ENCODE measurements at regions not wholly inside any gene's neighbourhood (a gene's known extent, or its start where the extent isn't known, plus 50 kb on each side); places are given as distances from the start of the nearest gene placed in this dataset.

DNA sequence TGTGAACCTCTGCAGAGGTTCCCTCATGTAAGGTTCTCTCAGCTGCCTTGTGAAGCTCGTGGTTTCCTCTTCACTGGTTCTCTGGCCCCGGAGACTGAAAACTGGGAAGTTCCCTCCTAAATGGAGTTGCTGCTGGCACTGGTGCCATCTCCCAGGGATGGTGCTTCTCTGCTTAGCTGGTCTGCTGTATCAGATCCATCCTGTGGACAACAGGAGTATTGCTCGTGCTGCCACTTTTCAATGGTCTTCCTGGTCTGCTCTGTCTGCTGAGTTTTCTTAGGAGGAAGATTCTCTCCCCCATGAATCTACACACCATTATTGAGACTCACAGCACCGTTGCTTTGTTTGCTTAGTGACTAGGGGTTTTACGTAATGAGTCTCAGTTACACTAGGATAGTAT, 247.8 kb downstream of the OTUD1 start:
- Histone ChIP-seq H4K20me1 (ENCODE audit: insufficient read depth, low read depth, low read length) (no peaks in the 10 kb centered on the region), H3K4me2 (ENCODE audit: low read depth, low read length, poor library complexity, severe bottlenecking) (no peak overlapping the region), H3K9ac (ENCODE audit: low read length) (no peak overlapping the region), H3K27ac (ENCODE audit: low read length) (no peak overlapping the region), H3K4me3 (ENCODE audit: low read length) (no peak overlapping the region), H3K79me2 (ENCODE audit: low read length) (no peaks in the 10 kb centered on the region), H3K27me3 (ENCODE audit: low read length) (no peaks in the 10 kb centered on the region; the same call in 1 of the 2 replicates), H3K9me2 (replicated peaks; ENCODE audit: insufficient read depth, low read length) (no peaks in the 10 kb centered on the region; the same call in 1 of the 2 replicates), H3K4me1 (ENCODE audit: low read length) (no peaks in the 10 kb centered on the region), H2AFZ (ENCODE audit: low read length) (no peak overlapping the region), H3K9me3 (ENCODE audit: low read length) (no peaks in the 10 kb centered on the region), H3K36me3 (ENCODE audit: insufficient read depth, low read length) (no peaks in the 10 kb centered on the region)
- DNase-seq, result no peak

DNA sequence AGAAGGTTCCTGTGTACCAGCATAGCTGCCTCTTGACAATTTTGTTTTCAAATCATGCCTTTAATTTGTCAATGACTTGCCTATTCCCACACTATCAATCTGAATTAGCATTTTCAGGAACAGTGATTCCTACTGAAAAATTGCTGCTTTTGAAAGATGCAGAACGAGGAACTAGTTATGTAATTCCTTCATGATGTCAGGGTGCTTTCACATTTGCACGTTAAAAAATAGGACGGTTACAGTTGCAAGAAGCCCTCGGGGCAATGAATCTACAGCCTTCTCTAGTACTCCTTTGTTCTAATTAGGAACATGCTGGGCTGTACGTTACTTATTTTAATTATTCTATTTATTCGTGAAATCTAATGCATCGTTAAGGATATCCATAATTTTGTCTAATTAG, 253.9 kb downstream of the OTUD1 start:
- Histone ChIP-seq H3K27ac (ENCODE audit: low read length) (no peak overlapping the region), H3K27me3 (ENCODE audit: low read length) (no peaks in the 10 kb centered on the region), H4K20me1 (ENCODE audit: insufficient read depth, low read depth, low read length) (no peaks in the 10 kb centered on the region), H2AFZ (ENCODE audit: low read length) (no peak overlapping the region), H3K4me1 (ENCODE audit: low read length) (no peaks in the 10 kb centered on the region), H3K4me2 (ENCODE audit: low read depth, low read length, poor library complexity, severe bottlenecking) (no peak overlapping the region), H3K4me3 (ENCODE audit: low read length) (no peak overlapping the region), H3K9ac (ENCODE audit: low read length) (no peak overlapping the region), H3K9me2 (replicated peaks; ENCODE audit: insufficient read depth, low read length) (no peaks in the 10 kb centered on the region), H3K9me3 (ENCODE audit: low read length) (peaks cover 9% of the 10 kb centered on the region; the same call in 1 of the 2 replicates), H3K79me2 (ENCODE audit: low read length) (no peaks in the 10 kb centered on the region), H3K36me3 (ENCODE audit: insufficient read depth, low read length) (no peaks in the 10 kb centered on the region)
- DNase-seq, result no peak

DNA sequence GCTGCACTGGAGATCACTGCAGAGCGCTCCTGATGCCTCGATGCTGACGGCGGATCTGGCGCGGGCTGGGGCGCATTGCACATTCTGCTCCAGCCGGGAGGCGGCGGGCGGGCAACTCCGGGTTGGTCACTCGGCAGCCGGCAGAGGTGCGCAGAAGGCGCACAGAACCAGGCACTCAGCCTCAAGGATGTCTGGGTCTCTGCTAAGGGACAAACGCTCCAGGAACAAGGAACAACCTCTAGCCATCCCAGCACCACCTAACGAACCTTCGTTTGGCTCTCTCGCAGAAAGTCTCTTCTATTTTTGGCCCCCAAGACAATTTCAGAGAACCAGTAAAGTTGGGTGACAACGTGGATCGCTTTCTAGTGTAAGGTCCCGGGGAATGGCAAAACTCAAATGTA, 254.6 kb downstream of the OTUD1 start:
- Histone ChIP-seq H3K9me3 (ENCODE audit: low read length) (peaks cover 13% of the 10 kb centered on the region), H3K27ac (ENCODE audit: low read length) (no peak overlapping the region), H3K4me3 (ENCODE audit: low read length) (no peak overlapping the region), H2AFZ (ENCODE audit: low read length) (no peak overlapping the region), H3K27me3 (ENCODE audit: low read length) (no peaks in the 10 kb centered on the region), H3K9me2 (replicated peaks; ENCODE audit: insufficient read depth, low read length) (no peaks in the 10 kb centered on the region), H3K9ac (ENCODE audit: low read length) (no peak overlapping the region), H3K4me1 (ENCODE audit: low read length) (no peaks in the 10 kb centered on the region), H3K79me2 (ENCODE audit: low read length) (no peaks in the 10 kb centered on the region), H3K4me2 (ENCODE audit: low read depth, low read length, poor library complexity, severe bottlenecking) (no peak overlapping the region), H4K20me1 (ENCODE audit: insufficient read depth, low read depth, low read length) (no peaks in the 10 kb centered on the region), H3K36me3 (ENCODE audit: insufficient read depth, low read length) (no peaks in the 10 kb centered on the region)
- no peak for DNase-seq

DNA sequence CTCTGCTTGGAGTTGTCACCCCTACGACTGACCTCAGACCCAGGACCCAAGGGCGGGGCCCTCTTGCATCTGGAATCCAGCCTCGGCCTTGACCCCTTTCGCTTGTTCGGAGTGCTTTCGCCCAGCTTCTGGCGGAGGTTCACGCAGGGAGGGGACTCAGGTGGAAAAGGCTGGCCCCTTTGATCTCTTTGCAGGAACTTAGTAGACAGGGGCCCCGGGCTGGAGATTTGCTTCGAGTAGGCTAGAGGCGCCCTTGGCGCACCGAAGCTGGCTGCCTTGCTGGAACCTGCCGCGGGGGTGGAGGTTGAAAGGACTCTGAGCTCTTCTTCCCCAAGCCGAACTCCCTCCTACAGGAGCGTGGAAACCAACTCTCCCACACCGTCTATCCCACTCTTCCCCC, 255.1 kb downstream of the OTUD1 start:
- DNase-seq, result no peak
- Histone ChIP-seq H3K79me2 (ENCODE audit: low read length) (no peaks in the 10 kb centered on the region), H3K27ac (ENCODE audit: low read length) (no peak overlapping the region)

DNA sequence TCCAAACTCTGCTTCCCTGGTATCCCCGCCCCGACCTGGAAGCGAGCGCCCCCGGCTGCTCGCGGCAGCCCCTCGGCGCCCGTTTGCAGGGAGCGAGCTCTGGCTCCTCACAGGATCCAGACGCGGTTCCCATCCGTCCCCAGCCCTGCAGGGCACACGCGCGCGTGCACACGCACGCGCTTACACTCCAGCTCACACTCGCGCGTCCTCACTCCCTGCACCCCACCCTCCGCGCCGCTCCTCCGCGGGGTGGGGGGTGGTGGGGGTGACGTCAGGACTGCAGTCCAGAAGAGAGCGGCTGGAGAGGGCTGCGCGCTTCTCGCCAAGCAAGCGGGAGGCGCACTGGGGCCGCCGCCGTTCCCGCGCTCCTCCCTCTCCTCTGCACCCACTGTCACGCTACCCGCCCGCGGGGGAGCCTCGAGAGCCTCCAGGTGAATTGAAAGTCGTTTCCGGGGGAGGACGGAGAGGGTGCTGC, 255.6 kb downstream of the OTUD1 start:
- H3K9me3 ChIP-seq (ENCODE audit: low read length), result peaks cover 13% of the 10 kb centered on the region
- H3K9me2 ChIP-seq (replicated peaks; ENCODE audit: insufficient read depth, low read length), result no peaks in the 10 kb centered on the region
- no peaks in the 10 kb centered on the region for H3K27me3 ChIP-seq (ENCODE audit: low read length)
- no peak overlapping the region for H3K9ac ChIP-seq (ENCODE audit: low read length)
- no peaks in the 10 kb centered on the region for H4K20me1 ChIP-seq (ENCODE audit: insufficient read depth, low read depth, low read length)
- no peak overlapping the region for H2AFZ ChIP-seq (ENCODE audit: low read length)
- H3K79me2 ChIP-seq (ENCODE audit: low read length), result no peaks in the 10 kb centered on the region
- H3K36me3 ChIP-seq (ENCODE audit: insufficient read depth, low read length), result no peaks in the 10 kb centered on the region
- DNase-seq, result no peak
- H3K4me1 ChIP-seq (ENCODE audit: low read length), result no peaks in the 10 kb centered on the region
- H3K27ac ChIP-seq (ENCODE audit: low read length), result no peak overlapping the region
- H3K4me2 ChIP-seq (ENCODE audit: low read depth, low read length, poor library complexity, severe bottlenecking), result no peak overlapping the region
- no peak overlapping the region for H3K4me3 ChIP-seq (ENCODE audit: low read length)

More for the DNA sequence above, 255.1 kb downstream of the OTUD1 start:
- Histone ChIP-seq H3K4me1 (ENCODE audit: low read length) (no peaks in the 10 kb centered on the region), H3K27me3 (ENCODE audit: low read length) (no peaks in the 10 kb centered on the region), H3K9ac (ENCODE audit: low read length) (no peak overlapping the region), H4K20me1 (ENCODE audit: insufficient read depth, low read depth, low read length) (no peaks in the 10 kb centered on the region), H3K4me2 (ENCODE audit: low read depth, low read length, poor library complexity, severe bottlenecking) (no peak overlapping the region), H3K36me3 (ENCODE audit: insufficient read depth, low read length) (no peaks in the 10 kb centered on the region), H3K9me3 (ENCODE audit: low read length) (peaks cover 13% of the 10 kb centered on the region), H3K4me3 (ENCODE audit: low read length) (no peak overlapping the region), H2AFZ (ENCODE audit: low read length) (no peak overlapping the region), H3K9me2 (replicated peaks; ENCODE audit: insufficient read depth, low read length) (no peaks in the 10 kb centered on the region)

DNA sequence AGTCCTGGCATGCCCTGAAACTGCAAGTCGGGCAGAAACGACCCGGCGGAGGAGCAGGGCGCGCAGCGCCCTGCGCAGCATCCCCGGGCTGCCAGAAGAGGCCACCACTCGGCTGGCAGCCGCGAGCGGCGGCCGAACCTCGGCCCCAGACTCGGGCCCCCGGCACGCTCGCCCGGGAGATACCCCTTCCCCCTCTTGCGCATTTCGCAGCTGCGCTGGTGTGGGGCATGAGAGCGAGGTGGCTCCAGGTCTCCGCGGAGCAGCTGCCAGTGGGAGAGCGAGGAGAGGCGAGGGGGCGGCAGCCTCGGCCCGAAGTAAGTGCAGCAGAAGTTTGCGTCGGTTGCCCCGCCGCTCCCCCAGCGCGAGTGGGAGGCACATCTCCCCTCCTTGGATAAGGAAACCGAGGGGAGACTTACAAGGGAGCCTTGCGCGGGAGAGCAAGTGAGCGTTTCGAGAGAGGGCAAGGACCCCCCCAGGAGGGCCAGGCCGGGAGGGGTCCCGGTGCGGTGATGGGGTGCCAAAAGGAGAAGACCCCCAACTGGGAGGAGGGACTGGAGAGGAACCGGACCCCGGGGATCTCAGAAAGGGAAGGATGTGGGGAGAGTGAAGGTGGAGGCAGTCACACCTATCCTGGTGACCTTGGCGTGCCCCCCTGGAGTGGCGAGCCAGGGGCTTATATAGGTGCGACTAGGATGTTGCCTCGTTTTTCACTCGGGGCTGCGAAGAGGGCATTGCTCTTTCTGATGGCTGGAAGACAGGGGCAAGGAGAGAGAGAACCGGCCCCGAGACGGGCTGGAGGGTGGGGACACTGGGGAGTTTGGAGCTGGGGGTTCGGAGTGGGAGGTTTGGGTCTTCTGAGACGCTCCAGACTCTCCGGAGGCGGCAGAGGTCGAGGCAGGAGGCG, 256.3 kb downstream of the OTUD1 start:
- Histone ChIP-seq H3K9me2 (replicated peaks; ENCODE audit: insufficient read depth, low read length) (no peaks in the 10 kb centered on the region), H3K4me1 (ENCODE audit: low read length) (no peaks in the 10 kb centered on the region), H3K27me3 (ENCODE audit: low read length) (no peaks in the 10 kb centered on the region), H3K9me3 (ENCODE audit: low read length) (peaks cover 13% of the 10 kb centered on the region), H3K36me3 (ENCODE audit: insufficient read depth, low read length) (no peaks in the 10 kb centered on the region), H4K20me1 (ENCODE audit: insufficient read depth, low read depth, low read length) (no peaks in the 10 kb centered on the region), H3K4me3 (ENCODE audit: low read length) (no peak overlapping the region), H3K27ac (ENCODE audit: low read length) (no peak overlapping the region), H3K9ac (ENCODE audit: low read length) (no peak overlapping the region), H3K79me2 (ENCODE audit: low read length) (no peaks in the 10 kb centered on the region), H2AFZ (ENCODE audit: low read length) (no peak overlapping the region), H3K4me2 (ENCODE audit: low read depth, low read length, poor library complexity, severe bottlenecking) (no peak overlapping the region)
- no peak for DNase-seq

DNA sequence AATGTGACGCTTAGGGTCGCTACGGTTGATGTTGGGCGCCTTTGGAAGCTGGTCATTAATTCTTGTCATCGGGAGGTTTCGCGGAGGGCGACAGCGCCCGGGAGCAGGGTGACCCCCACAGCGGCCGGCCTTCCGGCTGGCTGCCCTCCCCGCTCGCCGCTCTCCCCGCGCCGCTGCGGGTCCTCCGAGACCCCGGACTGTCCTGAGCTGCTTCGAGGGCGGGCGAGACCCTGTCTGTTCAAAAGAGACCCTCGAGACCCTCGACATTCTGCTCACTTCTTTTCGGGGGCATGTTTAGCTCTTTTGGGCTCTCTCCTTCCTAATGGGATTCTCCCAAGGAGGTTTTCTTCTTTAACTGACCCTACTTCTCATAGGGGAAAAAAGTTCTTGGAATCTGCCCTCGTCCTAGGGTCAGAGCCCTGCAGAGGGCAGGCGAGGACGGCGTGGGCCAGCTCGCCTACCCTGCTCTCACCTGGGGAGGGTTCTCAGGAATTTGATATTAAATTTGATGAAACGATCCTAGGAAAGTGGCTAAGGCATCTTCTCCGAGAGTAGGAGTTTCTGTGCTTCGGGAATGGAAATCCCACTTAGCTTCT, 257.0 kb downstream of the OTUD1 start:
- H3K79me2 ChIP-seq (ENCODE audit: low read length), result no peaks in the 10 kb centered on the region
- no peaks in the 10 kb centered on the region for H4K20me1 ChIP-seq (ENCODE audit: insufficient read depth, low read depth, low read length)
- H3K4me3 ChIP-seq (ENCODE audit: low read length), result no peak overlapping the region
- H3K9me2 ChIP-seq (replicated peaks; ENCODE audit: insufficient read depth, low read length), result no peaks in the 10 kb centered on the region
- H2AFZ ChIP-seq (ENCODE audit: low read length), result no peak overlapping the region
- H3K27ac ChIP-seq (ENCODE audit: low read length), result no peak overlapping the region
- H3K9ac ChIP-seq (ENCODE audit: low read length), result no peak overlapping the region
- no peaks in the 10 kb centered on the region for H3K27me3 ChIP-seq (ENCODE audit: low read length)
- H3K9me3 ChIP-seq (ENCODE audit: low read length), result peaks cover 13% of the 10 kb centered on the region
- H3K36me3 ChIP-seq (ENCODE audit: insufficient read depth, low read length), result no peaks in the 10 kb centered on the region
- H3K4me2 ChIP-seq (ENCODE audit: low read depth, low read length, poor library complexity, severe bottlenecking), result no peak overlapping the region
- no peaks in the 10 kb centered on the region for H3K4me1 ChIP-seq (ENCODE audit: low read length)
- no peak for DNase-seq

DNA sequence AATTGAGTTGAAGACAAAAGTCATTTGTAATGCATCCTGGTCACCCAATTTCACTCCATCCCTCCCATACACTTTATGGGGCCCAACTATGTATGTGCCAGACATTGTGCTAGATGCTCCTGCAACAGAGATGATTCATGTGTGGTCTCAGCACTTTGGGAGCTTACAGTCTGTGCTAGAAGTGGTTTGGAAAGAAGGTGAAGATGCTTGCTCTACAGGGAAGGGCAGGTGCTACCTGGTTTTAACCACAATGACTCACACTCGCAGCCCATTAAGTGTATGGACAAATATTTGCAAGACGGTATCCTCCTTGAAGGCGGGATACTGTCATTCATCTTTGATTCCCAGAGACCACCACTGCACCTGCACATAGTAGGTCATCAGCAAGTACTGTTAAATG, 257.6 kb downstream of the OTUD1 start:
- DNase-seq, result no peak
- Histone ChIP-seq H3K4me3 (ENCODE audit: low read length) (no peak overlapping the region), H4K20me1 (ENCODE audit: insufficient read depth, low read depth, low read length) (no peaks in the 10 kb centered on the region), H3K9ac (ENCODE audit: low read length) (no peak overlapping the region), H3K36me3 (ENCODE audit: insufficient read depth, low read length) (no peaks in the 10 kb centered on the region), H3K4me1 (ENCODE audit: low read length) (no peaks in the 10 kb centered on the region), H3K79me2 (ENCODE audit: low read length) (no peaks in the 10 kb centered on the region), H3K4me2 (ENCODE audit: low read depth, low read length, poor library complexity, severe bottlenecking) (no peak overlapping the region), H3K27ac (ENCODE audit: low read length) (no peak overlapping the region), H3K27me3 (ENCODE audit: low read length) (no peaks in the 10 kb centered on the region), H3K9me2 (replicated peaks; ENCODE audit: insufficient read depth, low read length) (no peaks in the 10 kb centered on the region), H3K9me3 (ENCODE audit: low read length) (peaks cover 13% of the 10 kb centered on the region), H2AFZ (ENCODE audit: low read length) (no peak overlapping the region)

Data from Karpas-422 (cell line).